GM23338 (cell line): ENCODE measurements at regions not wholly inside any gene's neighbourhood (a gene's known extent, or its start where the extent isn't known, plus 50 kb on each side); places are given as distances from the start of the nearest gene placed in this dataset.

ENCODE experiments used
- ATAC-seq: fragments of 200-7000 bp; cut with Tn5 transposase; 3 replicates; pipeline ENCODE4 v1.9.1; 2020
- DNase-seq: peaks from one replicate; pipeline ENCODE4 v3.0.0-alpha.2; 2015; ENCODE audit warnings: low spot score
- H2AFZ ChIP-seq: fragments of 200-600 bp; sonication (generic); 2 replicates; pipeline ENCODE4 v1.8.0; 2016; ENCODE audit warnings: antibody characterized with exemption, mild to moderate bottlenecking, moderate library complexity
- H3F3A ChIP-seq: fragments of 200-600 bp; sonication (generic); replicated peaks from 2 replicates; pipeline ENCODE4 v1.8.0; 2017; ENCODE audit warnings: antibody characterized with exemption, mixed run types, low read depth
- H3K27ac ChIP-seq: fragments of 200-600 bp; sonication (generic); 2 replicates; pipeline ENCODE4 v1.6.1; 2016; ENCODE audit warnings: low read depth
- H3K27me3 ChIP-seq: fragments of 200-600 bp; sonication (generic); 2 replicates; pipeline ENCODE4 v1.8.0; 2016; ENCODE audit warnings: mild to moderate bottlenecking, mixed run types, moderate library complexity; ENCODE audit not compliant: insufficient read depth
- H3K36me3 ChIP-seq: fragments of 200-600 bp; sonication (generic); 2 replicates; pipeline ENCODE4 v1.8.0; 2016; ENCODE audit warnings: mild to moderate bottlenecking; ENCODE audit not compliant: insufficient read depth
- H3K4me1 ChIP-seq: fragments of 200-600 bp; sonication (generic); 2 replicates; pipeline ENCODE4 v1.8.0; 2016; ENCODE audit warnings: mild to moderate bottlenecking, moderate library complexity; ENCODE audit not compliant: insufficient read depth
- H3K4me2 ChIP-seq: fragments of 200-600 bp; sonication (generic); 2 replicates; pipeline ENCODE4 v1.7.1; 2017; ENCODE audit warnings: mixed run types
- H3K4me3 ChIP-seq: fragments of 200-600 bp; sonication (generic); 2 replicates; pipeline ENCODE4 v1.6.1; 2016; ENCODE audit warnings: mixed run types
- H3K79me2 ChIP-seq: fragments of 200-600 bp; sonication (generic); replicated peaks from 2 replicates; pipeline ENCODE4 v1.8.0; 2017; ENCODE audit warnings: mild to moderate bottlenecking; ENCODE audit not compliant: insufficient read depth
- H3K9me2 ChIP-seq: fragments of 200-600 bp; sonication (generic); 2 replicates; pipeline ENCODE4 v1.8.0; 2017; ENCODE audit not compliant: insufficient read depth
- H4K20me1 ChIP-seq: fragments of 200-600 bp; sonication (generic); replicated peaks from 2 replicates; pipeline ENCODE4 v1.8.0; 2017; ENCODE audit warnings: mild to moderate bottlenecking; ENCODE audit not compliant: insufficient read depth
- H3K27ac Mint-ChIP-seq: 2 replicates; pipeline ENCODE4 v1.8.0; 2020; ENCODE audit warnings: inconsistent platforms, mild to moderate bottlenecking, moderate library complexity, mixed read lengths
- H3K27me3 Mint-ChIP-seq: 3 replicates; pipeline ENCODE4 v1.8.0; 2022; ENCODE audit warnings: low read depth, mild to moderate bottlenecking, moderate library complexity, mixed read lengths, inconsistent platforms; ENCODE audit not compliant: insufficient read depth, poor library complexity
- H3K36me3 Mint-ChIP-seq: 3 replicates; pipeline ENCODE4 v1.8.0; 2021; ENCODE audit warnings: low read depth, mild to moderate bottlenecking, inconsistent platforms, moderate library complexity, mixed read lengths
- H3K4me1 Mint-ChIP-seq: 3 replicates; pipeline ENCODE4 v1.8.0; 2020; ENCODE audit warnings: mild to moderate bottlenecking, inconsistent platforms, mixed read lengths
- H3K4me3 Mint-ChIP-seq: 3 replicates; pipeline ENCODE4 v1.8.0; 2021; ENCODE audit warnings: moderate library complexity, mild to moderate bottlenecking, inconsistent platforms, mixed read lengths
- H3K9me3 Mint-ChIP-seq: 3 replicates; pipeline ENCODE4 v1.8.0; 2020; ENCODE audit warnings: moderate library complexity, mild to moderate bottlenecking, inconsistent platforms, mixed read lengths
- CREB1 ChIP-seq: fragments of 250-450 bp; sonication (Bioruptor Pico); IDR thresholded peaks from 2 replicates; pipeline ENCODE4 v1.5.0; 2020; ENCODE audit warnings: low read depth, mild to moderate bottlenecking, moderate library complexity
- EZH2 ChIP-seq: fragments of 200-600 bp; sonication (generic); IDR thresholded peaks from one replicate; pipeline ENCODE4 v1.8.0; 2017; ENCODE audit warnings: antibody characterized with exemption, mild to moderate bottlenecking, low read depth; ENCODE audit not compliant: unreplicated experiment
- EZH2phosphoT487 ChIP-seq: fragments of 200-600 bp; sonication (generic); IDR thresholded peaks from one replicate; pipeline ENCODE4 v1.8.1; 2018; ENCODE audit warnings: antibody characterized with exemption; ENCODE audit not compliant: unreplicated experiment
- JUNB ChIP-seq: IDR thresholded peaks from one replicate; pipeline ENCODE4 v1.6.1; 2016; ENCODE audit warnings: antibody characterized with exemption; ENCODE audit not compliant: unreplicated experiment
- POLR2AphosphoS5 ChIP-seq: IDR thresholded peaks from 2 replicates; pipeline ENCODE4 v1.6.1; 2016; ENCODE audit warnings: antibody characterized with exemption, low read depth
- STAT1 ChIP-seq: IDR thresholded peaks from one replicate; pipeline ENCODE4 v1.6.1; 2016; ENCODE audit warnings: antibody characterized with exemption; ENCODE audit not compliant: unreplicated experiment
- TF ChIP-seq, protein P1 (sequence below): fragments of 250-450 bp; sonication (Bioruptor Pico); IDR thresholded peaks from 2 replicates; pipeline ENCODE4 v1.5.0; 2020; ENCODE audit warnings: mild to moderate bottlenecking, moderate library complexity

- H3K4me1 Mint-ChIP-seq: no peaks in the 10 kb centered on the region; the same call in 2 of the 3 replicates
- no peaks in the 10 kb centered on the region for H3F3A ChIP-seq
- H3K4me3 Mint-ChIP-seq: no peak overlapping the region
- no peak overlapping the region for H3K4me2 ChIP-seq
- H3K36me3 ChIP-seq: no peaks in the 10 kb centered on the region
- no peak for TF ChIP-seq EZH2phosphoT487
- no peak for TF ChIP-seq JUNB
- TF ChIP-seq STAT1: no peak
- TF ChIP-seq POLR2AphosphoS5: no peak
- TF ChIP-seq, protein P1, sequence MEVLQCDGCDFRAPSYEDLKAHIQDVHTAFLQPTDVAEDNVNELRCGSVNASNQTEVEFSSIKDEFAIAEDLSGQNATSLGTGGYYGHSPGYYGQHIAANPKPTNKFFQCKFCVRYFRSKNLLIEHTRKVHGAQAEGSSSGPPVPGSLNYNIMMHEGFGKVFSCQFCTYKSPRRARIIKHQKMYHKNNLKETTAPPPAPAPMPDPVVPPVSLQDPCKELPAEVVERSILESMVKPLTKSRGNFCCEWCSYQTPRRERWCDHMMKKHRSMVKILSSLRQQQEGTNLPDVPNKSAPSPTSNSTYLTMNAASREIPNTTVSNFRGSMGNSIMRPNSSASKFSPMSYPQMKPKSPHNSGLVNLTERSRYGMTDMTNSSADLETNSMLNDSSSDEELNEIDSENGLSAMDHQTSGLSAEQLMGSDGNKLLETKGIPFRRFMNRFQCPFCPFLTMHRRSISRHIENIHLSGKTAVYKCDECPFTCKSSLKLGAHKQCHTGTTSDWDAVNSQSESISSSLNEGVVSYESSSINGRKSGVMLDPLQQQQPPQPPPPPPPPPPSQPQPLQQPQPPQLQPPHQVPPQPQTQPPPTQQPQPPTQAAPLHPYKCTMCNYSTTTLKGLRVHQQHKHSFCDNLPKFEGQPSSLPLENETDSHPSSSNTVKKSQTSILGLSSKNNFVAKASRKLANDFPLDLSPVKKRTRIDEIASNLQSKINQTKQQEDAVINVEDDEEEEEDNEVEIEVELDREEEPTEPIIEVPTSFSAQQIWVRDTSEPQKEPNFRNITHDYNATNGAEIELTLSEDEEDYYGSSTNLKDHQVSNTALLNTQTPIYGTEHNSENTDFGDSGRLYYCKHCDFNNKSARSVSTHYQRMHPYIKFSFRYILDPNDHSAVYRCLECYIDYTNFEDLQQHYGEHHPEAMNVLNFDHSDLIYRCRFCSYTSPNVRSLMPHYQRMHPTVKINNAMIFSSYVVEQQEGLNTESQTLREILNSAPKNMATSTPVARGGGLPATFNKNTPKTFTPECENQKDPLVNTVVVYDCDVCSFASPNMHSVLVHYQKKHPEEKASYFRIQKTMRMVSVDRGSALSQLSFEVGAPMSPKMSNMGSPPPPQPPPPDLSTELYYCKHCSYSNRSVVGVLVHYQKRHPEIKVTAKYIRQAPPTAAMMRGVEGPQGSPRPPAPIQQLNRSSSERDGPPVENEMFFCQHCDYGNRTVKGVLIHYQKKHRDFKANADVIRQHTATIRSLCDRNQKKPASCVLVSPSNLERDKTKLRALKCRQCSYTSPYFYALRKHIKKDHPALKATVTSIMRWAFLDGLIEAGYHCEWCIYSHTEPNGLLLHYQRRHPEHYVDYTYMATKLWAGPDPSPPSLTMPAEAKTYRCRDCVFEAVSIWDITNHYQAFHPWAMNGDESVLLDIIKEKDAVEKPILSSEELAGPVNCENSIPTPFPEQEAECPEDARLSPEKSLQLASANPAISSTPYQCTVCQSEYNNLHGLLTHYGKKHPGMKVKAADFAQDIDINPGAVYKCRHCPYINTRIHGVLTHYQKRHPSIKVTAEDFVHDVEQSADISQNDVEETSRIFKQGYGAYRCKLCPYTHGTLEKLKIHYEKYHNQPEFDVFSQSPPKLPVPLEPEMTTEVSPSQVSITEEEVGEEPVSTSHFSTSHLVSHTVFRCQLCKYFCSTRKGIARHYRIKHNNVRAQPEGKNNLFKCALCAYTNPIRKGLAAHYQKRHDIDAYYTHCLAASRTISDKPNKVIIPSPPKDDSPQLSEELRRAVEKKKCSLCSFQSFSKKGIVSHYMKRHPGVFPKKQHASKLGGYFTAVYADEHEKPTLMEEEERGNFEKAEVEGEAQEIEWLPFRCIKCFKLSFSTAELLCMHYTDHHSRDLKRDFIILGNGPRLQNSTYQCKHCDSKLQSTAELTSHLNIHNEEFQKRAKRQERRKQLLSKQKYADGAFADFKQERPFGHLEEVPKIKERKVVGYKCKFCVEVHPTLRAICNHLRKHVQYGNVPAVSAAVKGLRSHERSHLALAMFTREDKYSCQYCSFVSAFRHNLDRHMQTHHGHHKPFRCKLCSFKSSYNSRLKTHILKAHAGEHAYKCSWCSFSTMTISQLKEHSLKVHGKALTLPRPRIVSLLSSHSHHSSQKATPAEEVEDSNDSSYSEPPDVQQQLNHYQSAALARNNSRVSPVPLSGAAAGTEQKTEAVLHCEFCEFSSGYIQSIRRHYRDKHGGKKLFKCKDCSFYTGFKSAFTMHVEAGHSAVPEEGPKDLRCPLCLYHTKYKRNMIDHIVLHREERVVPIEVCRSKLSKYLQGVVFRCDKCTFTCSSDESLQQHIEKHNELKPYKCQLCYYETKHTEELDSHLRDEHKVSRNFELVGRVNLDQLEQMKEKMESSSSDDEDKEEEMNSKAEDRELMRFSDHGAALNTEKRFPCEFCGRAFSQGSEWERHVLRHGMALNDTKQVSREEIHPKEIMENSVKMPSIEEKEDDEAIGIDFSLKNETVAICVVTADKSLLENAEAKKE (CRISPR knock-in tag): no peak
- TF ChIP-seq EZH2: no peak
- TF ChIP-seq CREB1 (CRISPR knock-in tag): no peak
- H3K27ac Mint-ChIP-seq: no peak overlapping the region
- H3K4me3 ChIP-seq: no peak overlapping the region
- H3K27ac ChIP-seq: no peak overlapping the region
- H3K9me3 Mint-ChIP-seq: no peaks in the 10 kb centered on the region
- H3K36me3 Mint-ChIP-seq: no peaks in the 10 kb centered on the region
- no peaks in the 10 kb centered on the region for H3K79me2 ChIP-seq
- no peak overlapping the region for H2AFZ ChIP-seq
- H4K20me1 ChIP-seq: no peaks in the 10 kb centered on the region; the same call in 1 of the 2 replicates
- 0 out of 2 replicates have a peak, but pooled peaks cover 4% of the 10 kb centered on the region for H3K9me2 ChIP-seq
- no peak for DNase-seq
- no peak for ATAC-seq
- H3K27me3 ChIP-seq: no peaks in the 10 kb centered on the region
- H3K27me3 Mint-ChIP-seq: no peaks in the 10 kb centered on the region
- H3K4me1 ChIP-seq: no peaks in the 10 kb centered on the region
These were observed 115.8 kb upstream of the LIFR start for GRCh38 chr5:38672059-38672788.
